Ureter (tissue), 1 donor: ENCODE measurements at regions not wholly inside any gene's neighbourhood (a gene's known extent, or its start where the extent isn't known, plus 50 kb on each side); places are given as distances from the start of the nearest gene placed in this dataset.

Experiments
- DNase-seq: peaks from one replicate; pipeline ENCODE4 v3.0.0-alpha.2; 2020; ENCODE audit warnings: low spot score
- donor health status: DM: yes; HTN: yes; CAD: no.

DNA sequence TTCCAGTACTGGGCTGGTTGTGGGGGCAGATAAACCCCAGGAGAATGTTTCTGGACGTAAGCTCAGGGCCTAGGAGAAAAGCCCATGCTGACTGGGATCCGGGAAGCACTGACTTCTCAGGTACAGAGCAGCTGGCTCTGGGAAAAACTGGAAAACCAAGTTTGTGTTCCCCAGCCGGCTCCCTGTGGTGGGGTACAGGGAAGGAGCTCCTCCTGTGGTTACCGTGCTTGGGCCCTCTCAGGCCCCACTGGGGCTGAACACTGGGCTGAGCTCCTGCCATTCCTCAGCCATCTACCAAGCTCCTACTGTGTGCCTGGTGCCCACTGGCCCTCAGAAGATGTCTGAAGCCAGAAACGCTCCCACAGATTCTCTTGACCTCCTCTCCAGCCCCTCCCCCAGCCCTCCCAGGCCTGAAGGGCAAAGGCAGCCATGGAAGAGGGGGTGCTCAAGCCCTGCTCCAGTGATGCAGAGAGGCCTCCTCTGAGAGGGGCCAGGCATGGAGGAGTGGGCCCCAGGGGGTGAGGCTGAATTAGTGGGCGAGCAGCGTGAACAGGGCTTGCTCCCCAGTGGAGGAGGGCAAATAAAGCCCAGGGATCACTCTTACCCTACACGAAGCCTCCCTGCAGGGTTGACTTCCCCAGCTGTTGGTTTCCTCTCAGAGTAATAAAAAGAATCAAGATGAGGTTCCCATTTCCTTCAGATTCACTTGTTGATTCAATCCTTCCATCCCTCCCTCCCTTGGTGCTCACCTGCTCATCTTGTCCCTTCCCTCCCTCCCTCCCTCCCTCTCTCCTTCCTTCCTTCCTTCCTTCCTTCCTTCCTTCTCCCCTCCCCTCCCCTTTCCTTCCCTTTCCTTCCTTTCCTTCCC lies 100.0 kb downstream of the VEGFA start:
- no peak for DNase-seq

DNA sequence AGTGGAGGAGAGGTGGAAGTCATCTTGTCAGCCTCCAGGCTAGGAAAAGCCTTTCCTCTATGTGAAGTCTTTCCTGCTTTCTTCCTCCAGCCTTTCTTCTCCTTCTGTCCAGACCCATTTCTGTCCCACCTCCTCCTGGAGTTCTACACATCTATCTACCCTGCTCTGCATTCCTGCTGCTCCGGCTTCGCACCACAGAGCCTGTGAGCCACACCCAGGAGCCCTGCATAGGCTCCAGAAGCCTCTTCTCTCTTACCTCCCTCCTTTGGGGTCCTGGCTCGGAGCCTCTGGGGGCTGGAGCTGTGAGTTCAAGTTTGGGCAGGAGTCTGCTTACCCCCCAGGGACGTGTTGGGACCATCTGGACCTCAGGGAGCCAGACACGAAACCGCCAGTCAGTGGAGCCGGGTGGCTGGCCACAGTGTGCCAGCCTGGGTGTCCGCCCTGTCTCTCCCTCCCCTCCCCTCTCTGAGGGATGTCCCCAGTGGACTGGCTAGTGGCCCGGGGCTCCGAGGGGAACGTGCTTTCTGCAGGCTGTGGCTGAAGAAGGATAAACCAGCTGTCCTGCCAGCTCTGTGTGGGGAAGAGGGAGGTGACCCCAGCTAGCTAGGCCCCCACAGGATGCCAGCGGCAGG lies 99.2 kb downstream of the VEGFA start:
- DNase-seq, result no peak

DNA sequence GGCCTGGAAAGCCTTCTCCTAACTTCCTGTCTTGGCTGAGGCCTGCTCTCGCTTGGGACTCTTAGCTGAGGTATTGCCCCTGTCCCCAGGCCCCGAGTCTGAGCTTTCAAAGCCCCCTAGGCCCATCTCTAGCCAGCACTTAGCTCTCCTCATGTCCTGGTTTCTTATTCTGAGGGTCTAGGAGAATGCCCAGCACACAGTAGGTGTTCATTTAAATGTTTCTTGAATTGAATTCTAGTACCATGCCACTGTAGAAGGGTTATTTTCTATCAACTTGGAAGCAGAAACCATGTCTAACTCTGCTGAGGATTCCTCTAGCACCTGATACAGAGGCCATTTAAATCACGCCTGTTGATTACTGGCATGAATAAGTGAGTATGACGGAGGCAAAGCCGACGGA lies 98.5 kb downstream of the VEGFA start:
- DNase-seq, result no peak

DNA sequence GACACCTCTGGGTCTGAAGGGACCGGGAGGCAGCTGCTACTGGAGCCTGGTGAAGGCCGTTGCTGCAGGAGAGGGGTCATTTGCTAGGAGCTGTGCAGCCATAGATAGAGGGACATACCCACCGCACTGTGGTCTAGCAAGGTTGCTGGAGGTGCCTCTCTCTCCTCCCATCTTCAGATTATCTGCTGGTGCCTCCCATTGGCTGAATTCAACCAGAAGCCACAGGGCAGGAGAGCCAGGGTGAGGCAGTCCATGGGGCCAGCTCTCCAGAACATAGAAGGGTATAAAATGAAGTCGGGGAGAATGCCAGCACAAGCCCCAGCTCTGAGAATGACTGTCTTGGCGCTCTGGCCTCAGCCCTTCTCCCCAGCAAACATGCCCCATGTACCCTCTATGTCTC lies 98.0 kb downstream of the VEGFA start:
- no peak for DNase-seq

DNA sequence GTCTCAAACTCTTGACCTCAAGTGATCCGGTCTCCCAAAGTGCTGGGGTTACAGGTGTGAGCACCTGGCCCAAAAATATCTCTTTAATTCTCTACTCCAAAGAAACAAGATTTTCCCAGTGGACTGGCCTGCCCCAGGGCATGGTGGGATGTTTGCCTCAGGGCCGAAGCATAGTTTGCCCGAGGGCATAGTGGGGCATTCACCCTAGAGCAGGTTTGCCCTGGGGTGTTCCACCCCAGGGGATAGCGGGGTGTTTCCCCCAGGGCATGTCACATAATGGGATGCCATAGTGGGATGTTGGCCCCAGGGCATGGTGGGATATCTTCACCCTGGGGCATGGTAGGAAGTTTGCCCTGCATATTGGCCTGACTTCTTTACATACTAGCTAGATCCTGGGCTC lies 97.2 kb downstream of the VEGFA start:
- no peak for DNase-seq

DNA sequence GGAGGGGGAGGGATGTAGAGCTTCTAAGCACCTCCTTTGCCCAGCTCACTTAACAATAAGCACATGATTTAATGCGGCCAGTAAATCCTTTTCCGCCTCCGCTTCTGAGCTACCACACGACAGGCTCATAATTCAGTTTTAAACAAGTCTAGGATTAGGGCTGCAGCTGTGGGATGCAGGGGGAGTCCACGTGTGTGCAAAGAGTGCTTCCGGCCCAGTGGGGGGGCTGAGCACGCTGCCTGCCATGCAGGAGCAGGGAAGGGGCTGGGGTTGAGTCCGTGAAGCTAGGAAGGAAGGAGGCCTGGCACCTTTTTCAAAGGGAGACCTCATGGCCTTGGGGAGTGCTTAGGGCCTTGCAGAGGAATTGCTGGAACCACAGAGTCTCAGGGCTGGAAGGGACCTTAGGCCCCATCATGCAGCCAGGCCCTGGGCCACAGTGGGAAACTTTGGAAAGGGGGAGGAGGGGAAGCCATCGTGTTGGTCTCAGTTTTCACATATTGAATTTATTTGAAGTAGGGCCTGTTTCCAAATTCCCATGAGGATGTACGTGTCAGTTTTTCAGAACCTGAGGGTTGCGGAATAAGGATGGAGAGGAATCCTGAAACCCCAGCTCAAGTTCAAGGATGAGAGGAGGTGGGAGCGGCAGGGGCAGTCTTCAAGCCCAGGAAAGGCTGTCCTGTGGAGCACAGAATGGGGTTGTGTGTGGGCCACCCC lies 96.1 kb downstream of the VEGFA start:
- no peak for DNase-seq

DNA sequence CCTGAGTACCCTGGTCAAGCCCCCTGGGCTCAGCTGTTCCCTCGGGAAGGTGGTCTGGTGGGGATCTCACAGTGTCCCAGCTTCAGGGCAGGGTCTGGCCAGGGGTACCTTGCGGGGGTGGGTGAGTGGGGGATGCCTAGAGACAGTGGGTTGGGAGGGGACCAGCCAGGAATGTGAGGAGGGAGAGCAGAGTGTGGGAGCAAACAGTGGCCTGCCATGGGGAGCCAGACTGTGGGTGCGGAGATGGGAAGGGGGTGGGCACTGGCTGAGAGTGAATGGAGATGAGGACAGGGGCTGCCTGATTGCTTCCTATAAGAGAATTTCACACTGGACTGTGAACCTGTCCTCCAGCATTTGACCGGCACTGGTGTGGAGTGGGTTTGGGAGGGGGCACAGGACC lies 95.1 kb downstream of the VEGFA start:
- DNase-seq, result no peak

DNA sequence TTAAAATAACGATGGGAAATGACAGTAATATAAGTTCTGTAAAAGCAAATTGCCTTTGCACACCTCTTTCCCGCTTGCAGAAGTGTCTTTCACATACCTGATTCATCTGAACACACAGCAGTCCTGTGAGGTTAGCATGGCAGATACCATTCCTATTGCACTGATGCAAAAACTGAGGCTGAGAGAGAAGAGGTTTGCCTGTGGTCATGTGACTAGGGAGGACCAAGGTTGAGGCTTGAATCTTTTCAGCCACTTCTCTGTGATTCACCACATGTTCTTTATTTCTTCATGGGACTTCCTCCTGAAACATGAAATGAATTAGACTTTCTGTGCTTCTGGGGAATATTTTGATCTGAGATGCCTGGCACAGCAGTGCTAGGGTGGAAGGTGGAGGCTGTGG lies 92.9 kb downstream of the VEGFA start:
- no peak for DNase-seq

DNA sequence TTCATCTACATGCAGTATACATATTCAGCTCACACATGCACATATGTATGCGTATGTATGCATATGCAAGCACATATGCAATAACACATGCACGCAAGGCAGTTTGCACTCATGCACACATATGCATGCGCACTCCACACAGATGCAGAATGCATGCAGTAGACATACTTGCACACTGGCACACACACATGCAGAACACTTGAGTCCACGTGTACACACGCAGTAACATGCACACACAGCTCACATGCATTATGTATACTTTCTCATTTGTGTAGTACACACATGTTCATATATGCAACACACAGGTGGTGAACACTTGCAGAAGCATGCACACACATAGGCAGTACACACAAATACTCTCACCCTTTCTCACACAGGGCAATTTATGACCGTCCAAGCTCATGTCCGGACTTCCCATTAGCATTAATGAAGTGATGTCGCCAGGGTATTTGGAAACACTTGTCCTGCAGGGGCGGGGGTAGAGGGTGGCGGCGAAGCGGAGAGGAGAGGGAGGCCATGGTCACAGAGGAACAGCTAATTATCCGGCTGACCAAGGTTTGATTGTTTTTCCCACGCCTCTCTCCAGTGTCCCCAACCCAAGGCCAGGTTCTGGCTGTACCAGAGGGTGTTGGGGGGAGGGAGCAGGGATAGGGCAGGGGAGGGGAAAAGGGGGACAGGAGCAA lies 91.3 kb downstream of the VEGFA start:
- no peak for DNase-seq

DNA sequence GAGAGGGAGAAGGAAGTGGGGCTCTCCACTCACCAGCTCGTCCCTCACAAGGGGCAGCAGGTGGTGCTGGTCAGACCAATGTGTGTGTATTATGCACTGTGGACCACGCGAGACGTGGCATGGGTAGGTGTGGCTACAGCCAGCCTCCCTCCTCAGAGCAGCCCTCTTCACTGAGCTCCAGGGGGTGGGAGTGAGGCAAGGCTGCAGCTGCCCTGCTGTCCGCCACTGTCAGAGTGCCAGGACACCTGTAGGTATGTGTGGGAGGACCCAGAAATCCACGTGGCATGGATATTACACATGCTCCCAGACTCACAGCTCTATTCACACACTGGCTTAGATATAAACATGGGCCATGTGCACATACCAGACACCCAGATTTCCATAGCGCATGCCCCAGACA lies 90.3 kb downstream of the VEGFA start:
- no peak for DNase-seq

DNA sequence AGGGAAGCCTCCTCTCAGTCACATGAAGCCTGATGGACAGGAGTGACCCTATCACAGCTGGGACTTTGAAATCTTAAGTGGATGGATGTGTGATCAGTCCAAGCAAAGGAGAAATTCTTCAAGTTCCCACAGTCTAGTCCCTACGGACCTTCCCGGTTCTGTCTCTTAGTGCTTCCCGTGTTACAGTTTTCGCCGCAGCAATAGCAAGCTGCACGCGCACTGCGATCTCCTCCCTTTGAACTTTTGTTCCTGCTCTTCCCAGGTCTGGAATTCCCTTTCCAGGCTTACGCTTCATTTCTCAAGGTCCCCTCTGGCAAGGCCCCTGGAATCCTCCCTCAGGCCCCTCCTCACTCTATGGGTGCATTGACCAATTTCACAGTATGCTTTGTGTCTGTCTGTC lies 89.2 kb downstream of the VEGFA start:
- no peak for DNase-seq

DNA sequence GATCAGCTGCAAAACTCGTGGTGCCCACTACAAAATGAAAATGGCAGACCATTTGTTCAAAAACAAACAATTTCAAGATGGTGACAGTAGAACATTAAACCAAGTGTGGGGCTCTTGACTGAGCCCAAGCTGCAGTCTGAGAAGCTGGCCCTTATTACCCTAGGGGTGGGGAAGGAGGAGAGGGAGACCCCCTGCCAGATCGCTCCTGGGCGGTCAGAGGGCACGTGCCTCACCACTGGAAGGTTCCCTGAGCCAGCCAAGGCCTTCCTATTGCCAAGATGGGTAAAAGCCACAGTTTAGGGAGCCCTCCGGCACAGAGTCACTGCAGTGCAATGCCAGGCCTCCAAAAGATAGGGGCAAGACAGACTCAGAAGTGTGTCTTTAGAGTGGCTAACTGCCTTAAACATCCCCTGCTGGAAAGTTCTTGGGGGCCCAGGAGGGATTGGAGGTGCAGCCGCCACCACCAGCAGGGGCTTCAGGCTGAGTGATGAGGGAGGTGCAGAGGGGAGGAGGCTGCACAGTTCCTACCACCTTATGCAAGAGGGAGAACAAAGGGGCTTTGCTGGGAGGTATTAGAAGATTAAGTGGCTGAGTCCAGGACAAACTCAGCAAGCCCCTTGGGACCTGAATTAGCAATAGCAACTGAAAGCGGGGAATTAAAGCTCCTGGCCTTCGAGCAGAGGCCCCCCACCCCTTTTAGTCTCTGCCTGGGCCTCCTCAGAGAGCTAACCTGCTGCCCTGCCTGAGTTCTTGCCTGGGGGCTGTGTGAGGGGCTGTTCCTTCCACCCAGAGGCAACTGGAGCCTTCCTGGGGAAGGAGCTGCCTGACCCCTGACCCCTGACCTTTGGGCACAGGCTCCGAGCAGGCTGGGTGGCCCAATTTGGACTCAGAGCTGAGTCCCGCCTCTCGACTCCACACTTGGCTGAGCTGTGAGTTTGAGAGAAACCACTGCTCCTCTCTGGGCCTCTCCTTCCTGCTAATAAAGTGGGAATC lies 88.4 kb downstream of the VEGFA start:
- no peak for DNase-seq

DNA sequence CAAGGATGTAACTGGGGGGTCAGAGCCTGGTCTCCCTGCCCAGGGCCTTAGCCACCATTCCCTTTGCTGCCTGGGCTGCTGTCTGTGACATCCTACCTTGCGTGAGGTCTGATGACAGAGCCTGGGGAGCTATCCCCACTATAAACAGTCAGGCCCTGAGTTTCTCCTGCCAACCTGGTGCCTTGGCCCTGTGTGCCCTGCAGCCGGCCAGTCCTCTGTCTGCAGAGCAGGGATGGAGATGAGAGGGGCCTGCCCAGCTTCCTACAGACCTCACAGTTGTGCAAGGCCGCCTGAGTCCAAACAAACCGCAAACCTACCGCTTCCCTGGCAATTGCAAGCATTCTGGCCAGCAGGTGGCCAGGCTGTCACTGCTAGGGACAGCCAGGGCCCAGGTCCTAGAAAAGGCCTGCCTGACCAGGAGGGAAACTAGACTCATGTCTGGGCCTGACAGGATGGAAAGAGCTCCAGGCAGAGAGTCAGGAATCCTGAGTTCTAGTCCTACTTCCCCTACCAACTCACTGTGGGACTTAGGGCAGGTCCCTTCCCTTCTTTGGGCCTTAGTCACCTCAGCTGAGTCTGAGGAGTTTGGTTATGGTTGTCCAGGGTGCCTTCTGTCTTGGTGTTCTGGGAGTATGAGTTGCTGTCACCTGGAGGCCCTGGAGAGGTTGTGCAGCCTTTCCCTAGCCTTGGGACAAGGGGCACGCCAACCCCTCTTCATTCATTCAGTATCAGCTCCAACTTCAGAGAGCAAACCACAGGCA lies 86.2 kb downstream of the VEGFA start:
- DNase-seq, result peak; percentile 63

DNA sequence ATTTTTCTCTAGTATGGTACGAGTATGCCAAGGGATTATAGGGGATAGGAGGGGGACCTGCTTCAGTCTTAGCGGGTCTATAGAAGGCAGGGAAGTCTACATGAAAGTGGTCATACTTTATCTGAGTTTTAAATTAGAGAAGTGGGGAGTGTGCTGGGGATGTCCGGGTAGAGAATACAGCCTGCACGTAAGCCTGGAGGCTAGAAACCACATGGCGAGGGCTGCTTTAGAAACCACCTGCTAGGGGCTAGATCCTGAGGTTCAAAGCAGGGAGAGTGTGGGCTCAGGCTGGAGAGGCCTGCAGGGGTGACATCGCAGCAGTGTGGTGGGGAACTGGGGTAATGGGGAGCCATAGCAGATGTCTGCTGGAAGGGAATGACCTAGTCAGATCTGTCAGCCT lies 85.2 kb downstream of the VEGFA start:
- no peak for DNase-seq

DNA sequence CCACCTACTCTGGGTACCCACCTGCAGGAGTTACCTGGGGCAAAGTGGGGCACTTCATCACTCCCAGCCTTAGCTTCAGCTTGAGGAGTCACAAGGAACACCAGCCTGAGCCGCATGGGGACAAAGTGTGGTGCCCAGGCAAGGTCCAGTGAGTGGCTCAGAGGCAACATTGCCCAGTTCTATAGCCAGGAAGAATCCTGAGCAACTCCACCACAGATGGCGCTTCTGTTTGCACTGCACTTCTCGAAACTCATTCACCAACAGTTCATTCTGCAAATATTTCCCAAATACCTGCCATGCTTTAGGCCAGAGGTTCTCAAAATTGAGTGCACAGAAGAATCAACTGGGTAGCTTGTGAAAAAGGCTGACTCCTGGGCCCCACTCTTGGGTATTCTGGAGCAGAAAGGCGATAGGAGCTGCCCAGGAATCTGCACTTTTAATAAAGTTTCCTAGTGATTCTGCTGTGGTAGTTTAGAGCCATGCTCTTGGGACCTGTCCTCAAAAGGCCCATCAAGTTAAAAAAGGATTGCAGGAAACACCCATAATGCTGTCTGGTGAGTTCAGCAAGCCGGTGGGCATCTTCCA lies 83.1 kb downstream of the VEGFA start:
- no peak for DNase-seq

DNA sequence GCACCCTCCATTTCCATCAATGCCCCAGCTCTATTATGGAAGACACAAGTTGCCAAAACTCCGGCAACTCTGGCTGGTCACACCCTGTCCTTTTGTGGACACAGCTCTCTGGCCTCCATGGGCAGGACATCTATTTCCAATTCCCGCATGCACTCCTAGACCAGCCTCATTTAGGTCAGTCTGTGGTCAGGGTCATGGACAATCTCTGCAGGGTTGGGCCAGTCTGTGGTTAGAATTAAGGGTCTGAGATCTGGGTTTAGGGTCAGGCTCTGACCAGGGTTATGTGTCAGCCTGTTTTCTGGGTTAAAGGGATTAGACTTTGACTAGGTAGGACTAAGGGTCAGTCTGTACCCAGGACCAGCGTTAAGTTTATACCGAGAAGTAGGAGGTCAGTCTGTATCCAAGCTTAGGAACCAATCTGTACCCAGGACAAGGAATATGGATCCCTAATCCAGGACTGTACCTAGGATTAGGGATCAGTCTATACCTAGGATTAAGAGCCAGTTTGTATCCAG lies 82.4 kb downstream of the VEGFA start:
- no peak for DNase-seq

DNA sequence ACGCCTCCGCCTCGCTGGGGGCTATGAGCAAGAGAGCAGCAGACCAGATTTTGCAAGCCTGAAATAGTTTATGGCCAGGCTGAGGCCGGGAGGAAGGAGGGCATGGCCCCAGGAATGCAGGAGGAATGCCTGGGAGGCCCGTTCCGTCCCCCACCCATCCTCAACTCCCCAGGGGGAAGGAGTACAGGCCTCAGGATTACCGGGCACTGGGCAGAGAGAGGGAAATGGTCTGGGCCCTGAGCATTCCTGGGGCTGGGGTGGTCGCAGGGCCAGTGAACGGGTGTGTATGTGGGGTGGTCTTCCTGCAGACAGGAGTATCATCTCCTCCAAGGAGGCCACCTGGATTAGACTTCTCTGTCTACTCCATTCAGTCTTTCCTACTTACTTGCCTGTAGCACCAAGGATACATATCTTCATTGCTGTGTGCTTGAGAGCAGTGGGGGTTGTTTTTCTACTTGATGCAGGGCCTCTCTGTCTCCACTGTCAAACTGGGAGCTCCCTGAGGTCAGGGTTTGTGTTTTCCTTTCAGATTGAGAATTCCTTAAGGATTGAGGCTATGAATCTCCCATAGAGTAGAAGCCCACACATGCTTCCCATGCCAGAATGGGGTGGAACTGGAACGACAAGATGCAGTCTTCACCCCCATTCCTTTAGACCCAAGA lies 81.3 kb downstream of the VEGFA start:
- DNase-seq, result no peak

DNA sequence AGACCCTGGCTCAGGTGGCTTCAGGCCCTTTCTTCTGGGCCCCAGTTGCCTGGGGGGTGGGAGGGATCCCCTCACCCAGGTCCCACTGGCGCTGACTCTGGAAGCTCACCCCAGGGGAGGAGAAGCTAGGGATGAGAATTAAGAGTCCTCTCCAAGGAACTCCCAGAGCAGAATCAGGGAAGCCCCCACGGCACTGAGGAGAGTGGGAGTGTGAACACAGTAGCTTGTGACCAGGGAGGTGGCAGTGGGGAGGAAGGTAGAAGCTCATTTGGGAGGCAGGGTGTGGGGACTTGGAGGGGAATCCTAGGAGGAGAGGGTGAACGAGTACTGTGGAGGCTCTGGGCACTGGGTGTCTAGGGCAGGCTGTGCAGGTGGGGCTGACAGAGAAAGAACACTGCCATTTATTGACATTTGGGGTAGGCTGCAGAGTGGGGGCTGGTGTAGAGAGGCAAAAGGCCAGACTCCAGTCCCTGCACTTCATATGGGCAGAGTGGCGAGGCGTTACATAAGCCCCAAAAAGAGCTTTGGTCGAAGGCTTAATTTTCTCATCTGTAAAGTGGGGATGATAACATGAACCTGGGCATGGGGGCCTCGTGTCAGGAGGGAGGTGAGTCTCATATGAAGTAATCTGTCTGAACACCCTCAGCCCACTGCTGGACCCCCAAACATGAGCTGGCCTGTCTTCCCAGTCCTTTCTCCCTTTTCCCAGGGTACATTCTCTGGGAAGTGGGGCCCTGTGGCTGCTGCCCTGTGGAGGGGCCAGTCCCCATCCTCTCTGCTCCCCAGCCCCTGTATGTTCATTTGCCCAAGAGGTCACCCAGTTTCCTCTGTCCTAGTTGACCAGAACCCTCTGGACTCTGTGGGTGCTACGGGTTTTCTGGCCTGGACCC lies 80.5 kb downstream of the VEGFA start:
- no peak for DNase-seq
